NCI-H2081 treated with DMSO at 0.1 percent for 48 hours (cell line): ENCODE measurements at regions not wholly inside any gene's neighbourhood (a gene's known extent, or its start where the extent isn't known, plus 50 kb on each side); places are given as distances from the start of the nearest gene placed in this dataset.

Source experiments
- DNase-seq: peaks from one replicate; lab custom pipeline; 2025; lab: John Stamatoyannopoulos, UW

DNA sequence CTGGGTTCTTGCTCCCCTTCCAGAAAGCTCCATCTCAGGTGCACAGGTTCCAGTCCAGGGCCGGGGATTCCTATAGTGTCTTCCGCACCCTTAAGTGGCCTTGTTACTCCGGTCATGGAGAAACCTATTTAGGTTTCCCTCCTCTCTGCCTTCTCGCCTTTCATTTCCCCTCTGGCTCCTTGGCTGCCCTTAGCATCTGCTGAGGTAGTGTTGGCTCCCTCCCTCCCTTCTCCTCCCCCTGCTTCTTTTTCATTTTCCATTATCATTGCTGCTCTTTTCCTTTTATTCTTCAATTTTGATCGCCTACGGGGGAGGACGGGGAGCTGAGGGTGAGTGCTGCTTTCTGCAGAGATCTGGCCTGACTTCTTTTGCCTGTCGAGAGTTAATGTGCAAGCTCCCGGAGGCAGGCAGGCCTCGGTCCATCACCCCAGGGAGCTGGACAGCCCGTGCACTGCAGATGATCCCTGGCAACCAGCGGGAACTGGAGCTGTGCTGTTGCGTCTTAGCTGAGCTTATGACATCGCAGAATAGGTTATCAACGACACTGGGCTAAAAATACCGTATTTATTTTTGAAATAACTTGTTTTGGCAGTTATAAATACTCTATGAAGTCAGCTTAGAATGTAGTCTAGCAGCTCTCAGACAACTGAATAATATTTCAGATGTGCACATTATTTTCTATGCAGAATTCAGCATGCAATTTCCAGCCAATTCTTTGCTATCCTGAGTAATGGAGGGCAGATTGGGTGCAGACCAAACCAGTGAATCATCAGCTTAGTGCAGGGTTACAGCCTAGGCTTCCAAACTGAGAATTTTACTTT is 141.9 kb downstream of the SLC4A3 start:
- no peak for DNase-seq

GRCh38 chr2:219772103-219772635 is 144.7 kb downstream of the SLC4A3 start:
- DNase-seq = peak; percentile 77

GRCh38 chr2:219772697-219773096 is 145.3 kb downstream of the SLC4A3 start:
- DNase-seq = no peak

GRCh38 chr2:219775506-219775905 is 148.1 kb downstream of the SLC4A3 start:
- no peak for DNase-seq

DNA sequence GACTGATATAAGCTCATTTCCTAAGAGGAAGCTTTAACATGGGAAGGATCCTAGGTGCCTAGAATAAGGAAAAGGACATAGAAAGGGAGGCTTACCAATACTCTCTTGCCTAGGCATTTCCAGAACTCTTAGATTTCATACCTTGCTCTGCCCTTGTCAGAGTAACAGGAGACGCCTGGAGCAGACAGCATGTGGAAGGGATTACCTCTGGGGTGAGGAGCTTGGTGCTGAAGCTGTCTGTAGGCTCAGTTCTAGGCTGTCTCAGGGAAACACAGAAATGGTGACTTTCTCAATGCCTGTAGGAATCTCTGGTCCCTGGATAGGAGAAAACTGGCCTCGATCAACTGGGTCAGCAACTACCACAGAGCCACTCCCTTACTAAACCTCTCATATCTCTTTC is 150.0 kb downstream of the SLC4A3 start:
- DNase-seq = no peak

DNA sequence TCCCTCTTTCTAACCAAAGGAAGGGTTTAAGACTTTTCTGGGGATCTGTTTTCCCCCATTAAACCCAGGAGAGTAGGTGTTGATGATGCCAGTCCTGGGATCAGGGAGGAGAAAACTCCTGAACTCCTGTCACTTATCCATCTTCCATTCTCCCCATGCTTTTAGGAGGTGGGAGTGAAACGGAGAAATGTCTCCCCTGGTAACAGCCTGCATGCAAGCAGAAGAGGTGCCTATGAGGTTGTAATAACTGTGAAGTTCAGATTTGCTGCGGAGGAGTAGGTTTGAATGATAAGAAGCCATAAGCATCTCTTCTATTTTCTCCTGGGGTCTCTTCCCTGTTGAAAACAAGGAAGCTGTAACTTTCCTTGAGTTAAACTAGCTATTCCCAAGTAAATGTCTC is 150.8 kb downstream of the SLC4A3 start:
- DNase-seq = no peak

DNA sequence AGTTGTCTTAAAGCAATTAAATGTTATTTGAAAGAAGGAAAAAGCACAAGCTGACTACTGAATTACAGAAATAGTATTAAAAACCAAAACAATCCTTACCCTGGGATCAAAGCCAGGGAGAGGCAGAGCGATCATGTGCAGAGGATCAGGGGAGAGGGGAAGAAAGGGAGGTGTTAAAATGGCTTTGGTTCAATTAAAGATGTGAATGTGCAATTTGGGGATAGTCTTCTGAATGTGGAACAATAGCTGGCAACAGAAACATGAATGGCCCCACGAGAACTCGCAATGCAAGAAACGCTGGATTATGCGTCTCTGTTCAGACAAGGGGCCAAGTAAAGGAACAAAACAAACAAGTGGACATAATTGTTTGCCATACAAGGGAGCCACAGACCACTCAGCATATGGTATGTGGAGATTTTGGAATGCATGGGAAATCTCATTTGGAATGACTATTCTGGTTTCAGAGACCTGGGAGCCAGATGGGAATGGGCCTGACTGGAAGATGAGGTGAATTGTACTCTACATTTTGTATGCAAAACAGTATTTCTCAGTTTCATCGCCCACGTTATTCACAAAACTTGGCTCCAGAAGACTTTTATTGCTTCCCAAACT is 155.4 kb downstream of the SLC4A3 start:
- DNase-seq = no peak

DNA sequence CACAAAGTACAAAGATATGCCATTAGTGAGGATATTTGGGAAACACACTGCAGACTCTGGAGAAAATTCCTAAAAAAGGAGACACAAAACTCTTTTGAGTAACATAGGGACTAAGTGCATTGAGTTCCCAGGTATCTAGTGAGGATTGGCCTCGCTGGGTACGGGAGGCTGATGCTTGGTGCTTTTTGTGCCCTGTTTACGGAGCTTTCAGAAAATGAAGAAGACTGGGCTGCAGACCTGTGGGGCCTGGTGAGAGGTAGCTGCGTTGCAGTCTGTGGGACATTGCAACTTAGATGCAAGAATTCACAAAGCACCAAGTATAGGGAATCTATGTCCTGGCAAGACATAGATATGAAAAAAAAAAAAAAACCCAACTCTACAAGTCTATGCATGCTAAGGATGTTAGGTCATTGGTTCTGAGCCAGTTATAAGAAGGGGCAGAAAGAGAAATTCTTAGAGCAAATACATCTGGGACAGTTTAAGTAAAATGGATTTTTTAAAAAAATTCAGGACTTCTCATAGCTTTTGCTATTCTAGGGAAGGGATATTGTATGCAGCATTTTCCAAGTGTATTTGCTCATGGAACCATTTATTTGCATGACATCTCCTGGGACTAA is 156.0 kb downstream of the SLC4A3 start:
- DNase-seq = no peak

- DNase-seq = no peak
These were observed 156.7 kb downstream of the SLC4A3 start for GRCh38 chr2:219784178-219784577.

DNA sequence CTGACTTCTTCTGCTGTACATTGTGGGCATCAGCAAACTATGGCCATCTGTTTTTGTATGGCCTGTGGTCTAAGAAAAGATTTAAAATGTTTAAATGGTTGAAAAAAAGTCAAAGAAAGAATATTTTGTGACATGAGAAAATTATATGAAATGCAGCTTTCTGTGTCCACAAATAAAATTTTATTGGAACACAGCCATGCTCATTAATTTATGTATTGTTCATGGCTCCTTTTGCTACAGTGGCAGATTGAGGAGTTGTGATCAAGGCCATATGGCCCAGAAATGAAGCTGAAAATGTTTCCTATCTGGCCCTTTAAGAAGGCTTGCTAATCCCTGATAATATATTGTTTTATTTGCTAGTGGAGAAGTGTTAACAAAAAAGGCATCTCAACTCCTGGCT is 162.0 kb downstream of the SLC4A3 start:
- no peak for DNase-seq

DNA sequence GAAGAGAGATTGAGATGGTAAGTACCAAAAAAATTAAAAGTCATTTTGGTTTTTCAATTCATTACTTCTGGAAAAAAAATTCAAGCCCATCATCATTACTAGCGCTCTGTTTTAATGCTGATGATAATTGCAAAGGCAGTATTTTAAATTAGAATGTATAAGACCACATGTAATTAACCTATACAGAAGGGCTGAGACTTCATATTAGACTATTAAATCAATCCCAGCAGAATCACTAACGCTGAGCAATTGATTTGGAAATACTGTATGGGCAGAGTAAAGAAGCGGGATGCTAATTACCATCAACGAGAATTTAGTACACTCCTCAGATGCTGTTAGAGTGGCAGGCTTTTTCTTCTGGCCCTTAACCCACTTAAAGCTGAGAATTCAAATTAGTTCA is 165.0 kb downstream of the SLC4A3 start:
- DNase-seq = no peak

GRCh38 chr2:219798430-219798829 is 171.0 kb downstream of the SLC4A3 start:
- DNase-seq = no peak

DNA sequence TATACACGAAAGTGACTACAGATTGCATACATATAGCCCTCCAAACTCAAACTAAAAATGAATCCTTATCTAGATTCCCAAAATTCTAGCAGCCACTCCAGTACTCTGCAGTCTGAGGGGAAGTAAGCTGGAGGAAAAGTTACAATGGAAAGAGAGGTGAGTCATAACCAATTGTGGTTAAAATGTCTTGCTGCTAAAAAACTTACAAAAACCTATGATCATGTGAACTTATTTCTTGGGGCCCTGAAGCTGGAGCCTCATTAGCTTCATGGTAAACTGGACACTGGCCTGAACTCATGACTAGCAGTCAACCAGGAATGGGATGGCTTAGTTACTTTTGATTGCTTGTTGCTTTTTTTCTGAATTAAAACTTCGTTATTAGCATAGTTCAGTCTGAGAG is 175.9 kb downstream of the SLC4A3 start:
- DNase-seq = no peak

- DNase-seq = no peak
These were observed 183.5 kb downstream of the SLC4A3 start for GRCh38 chr2:219810895-219811294.

DNA sequence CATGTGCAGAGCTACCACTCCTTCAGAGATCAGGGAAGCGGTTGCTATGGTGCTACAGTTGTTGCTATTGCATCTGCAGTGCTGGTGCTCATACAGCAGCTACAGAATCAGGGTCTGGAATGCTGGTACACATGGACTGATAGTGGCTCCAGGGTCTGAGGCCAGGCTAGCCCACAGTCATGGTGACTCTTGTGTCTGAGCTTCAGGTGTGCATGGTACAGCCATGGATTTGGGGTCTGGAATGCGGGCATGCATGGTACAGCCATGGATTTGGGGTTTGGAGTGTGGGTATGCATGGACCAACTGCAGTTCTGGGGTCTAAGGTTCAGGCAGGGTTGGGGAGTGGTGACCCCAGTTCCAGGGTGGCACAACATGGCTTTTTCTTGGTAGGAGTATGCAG is 185.2 kb downstream of the SLC4A3 start:
- DNase-seq = no peak

DNA sequence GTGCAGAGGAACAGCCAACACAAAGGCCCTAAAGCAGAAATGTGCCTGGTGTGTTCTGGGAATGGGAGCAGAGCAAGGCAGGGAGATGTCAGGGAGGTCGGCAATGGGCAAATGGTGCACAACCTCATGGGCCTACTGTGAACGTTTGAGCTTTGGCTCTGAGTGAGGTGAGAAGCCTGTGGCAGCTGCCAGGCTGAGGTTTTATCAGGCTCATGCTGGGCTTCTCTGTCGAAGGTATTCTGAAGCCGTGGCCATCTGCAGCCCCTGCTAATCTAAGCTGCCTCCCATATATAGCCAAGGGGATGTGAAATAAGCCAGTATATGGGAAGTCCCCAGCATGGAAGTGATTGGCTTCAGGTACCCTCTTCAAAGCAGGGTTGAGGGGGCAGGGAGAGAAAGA is 193.3 kb downstream of the SLC4A3 start:
- DNase-seq = no peak

GRCh38 chr2:219823574-219823973 is 196.1 kb downstream of the SLC4A3 start:
- DNase-seq = no peak

GRCh38 chr2:219824996-219825395 is 197.6 kb downstream of the SLC4A3 start:
- DNase-seq = no peak

DNA sequence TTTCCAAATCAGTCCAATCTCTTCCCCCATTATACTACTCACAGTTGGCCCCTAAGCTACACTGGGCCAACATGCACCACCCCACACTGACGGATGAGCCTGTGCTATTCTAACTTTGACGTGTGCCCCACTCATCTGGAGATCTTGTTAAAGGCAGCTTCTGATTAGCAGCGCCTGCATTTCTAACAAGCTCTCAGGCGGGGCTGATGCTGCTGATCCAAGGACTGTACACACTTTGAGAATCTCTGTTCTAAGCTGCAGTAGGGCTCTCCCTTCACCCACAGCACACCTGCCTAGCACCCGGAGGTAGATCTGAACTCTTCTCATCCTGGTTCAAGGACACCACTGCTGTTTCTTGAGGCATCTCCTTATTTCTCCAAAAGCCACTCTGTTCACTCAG is 200.7 kb downstream of the SLC4A3 start:
- DNase-seq = no peak

GRCh38 chr2:219829667-219830352 is 202.4 kb downstream of the SLC4A3 start:
- no peak for DNase-seq

GRCh38 chr2:219830353-219830738 is 202.9 kb downstream of the SLC4A3 start:
- DNase-seq = no peak

DNA sequence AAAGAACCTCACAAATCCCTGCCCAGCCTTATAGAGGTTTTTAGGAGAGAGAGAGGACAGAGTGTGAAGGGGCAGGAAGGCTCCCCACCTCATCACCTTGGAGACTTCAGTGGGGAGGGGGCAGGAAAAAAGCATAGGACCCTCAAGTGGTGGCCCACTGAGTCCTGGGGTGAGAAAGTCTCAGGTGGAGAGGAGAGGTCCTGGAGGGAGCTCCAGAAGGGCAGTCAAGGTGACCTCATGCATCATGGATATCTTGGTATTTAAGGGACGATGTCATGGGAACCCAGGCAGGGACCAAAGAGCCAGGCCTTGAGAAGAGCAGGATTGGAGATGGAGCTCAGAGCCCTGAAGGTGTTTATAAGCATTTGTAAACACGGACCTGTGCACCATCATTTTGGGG is 204.5 kb downstream of the SLC4A3 start:
- DNase-seq = no peak

- no peak for DNase-seq
These were observed 205.5 kb downstream of the SLC4A3 start for GRCh38 chr2:219832904-219833303.
